ENCODE measurements at regions not wholly inside any gene's neighbourhood (a gene's known extent, or its start where the extent isn't known, plus 50 kb on each side); places are given as distances from the start of the nearest gene placed in this dataset.

DNA sequence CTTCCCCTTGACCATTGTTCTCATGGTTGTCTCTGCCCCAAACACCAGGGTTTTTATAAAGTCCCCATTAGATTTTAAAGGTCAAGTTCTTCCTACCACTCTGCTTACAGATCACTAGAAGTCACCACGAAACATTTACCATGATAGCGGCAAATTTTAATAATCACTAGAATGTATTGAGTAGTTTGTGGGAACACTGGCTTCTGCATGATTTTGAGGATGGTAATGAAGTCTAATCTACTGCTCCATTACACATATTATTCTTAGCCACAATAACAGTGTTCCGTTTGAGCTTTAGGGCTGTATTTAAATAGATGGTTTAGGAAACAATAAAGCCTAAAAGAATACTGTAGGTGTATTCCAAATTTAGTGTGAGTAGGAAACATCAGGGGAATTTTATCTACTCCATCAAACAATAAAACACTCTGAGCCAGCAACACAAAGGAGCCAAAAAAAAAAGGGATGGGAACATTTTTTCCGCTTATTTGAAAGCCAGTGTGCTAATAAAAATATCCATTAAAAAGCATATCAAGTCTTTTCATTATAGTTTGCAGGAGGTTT is 49.7 kb downstream of the KLF12 start:
- DNase-seq: no peak

GRCh38 chr13:74082741-74083160 is 51.5 kb downstream of the KLF12 start:
- DNase-seq: no peak

- DNase-seq: no peak
Observed at GRCh38 chr13:74080762-74081161, 53.4 kb downstream of the KLF12 start.

DNA sequence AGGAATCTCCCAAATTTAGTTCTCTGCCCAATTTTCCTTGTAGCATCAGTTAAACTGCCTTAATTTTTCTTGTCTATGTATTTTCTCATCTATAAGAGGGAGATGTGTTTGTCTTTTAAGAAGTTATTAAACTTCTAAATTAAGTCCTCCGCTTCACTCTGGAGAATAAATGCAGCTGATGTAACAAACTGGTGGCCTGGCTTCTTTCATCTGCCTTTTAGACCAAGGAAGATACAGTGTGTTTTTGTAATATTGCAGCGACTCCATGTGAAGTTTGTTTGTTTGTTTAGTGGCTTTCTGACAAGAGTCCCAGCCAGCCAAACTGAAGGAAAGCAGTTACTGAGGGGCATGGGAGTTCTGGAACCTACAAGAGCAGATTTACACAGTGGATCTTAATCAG is 56.4 kb downstream of the KLF12 start:
- no peak for DNase-seq

- DNase-seq: no peak
Observed at GRCh38 chr13:74077375-74077774, 56.8 kb downstream of the KLF12 start.

DNA sequence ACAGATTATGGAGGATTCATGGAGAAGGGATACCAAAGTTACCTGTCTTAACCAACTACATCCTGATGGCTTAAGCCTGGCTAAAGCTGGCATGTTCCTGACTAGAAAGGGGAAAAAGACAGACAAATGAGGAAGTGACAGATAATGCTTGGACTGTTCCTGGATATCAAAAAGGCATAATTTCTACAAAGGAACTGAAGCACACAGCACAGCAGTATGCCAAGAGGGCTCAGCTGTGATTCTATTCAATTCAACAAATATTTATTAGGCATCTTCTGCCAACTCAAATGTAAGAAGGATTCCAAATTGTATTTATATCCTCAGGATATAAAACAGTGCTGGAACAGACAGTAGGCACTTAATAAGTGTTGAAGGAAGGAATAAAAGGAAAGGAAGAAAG is 59.5 kb downstream of the KLF12 start:
- no peak for DNase-seq

GRCh38 chr13:74073274-74073673 is 60.9 kb downstream of the KLF12 start:
- no peak for DNase-seq

DNA sequence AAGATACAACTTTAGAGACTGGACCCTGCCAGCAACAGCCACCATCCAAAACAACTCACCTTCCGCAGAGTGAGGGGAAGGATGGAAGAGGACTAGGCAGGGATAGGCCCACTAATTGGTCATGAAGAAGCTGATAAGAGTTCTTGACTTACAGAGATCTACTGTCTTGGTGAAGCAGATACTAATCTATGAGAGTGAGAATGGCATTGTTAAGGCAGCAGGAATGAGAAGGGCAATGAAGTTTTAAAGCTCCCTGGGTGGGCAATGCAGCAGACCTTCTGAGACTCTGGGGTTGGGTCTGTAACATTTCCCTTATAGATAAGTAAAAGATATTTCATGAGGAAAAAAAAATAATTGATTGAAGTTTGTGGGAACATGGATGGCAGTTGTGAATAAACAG is 63.7 kb downstream of the KLF12 start:
- no peak for DNase-seq

DNA sequence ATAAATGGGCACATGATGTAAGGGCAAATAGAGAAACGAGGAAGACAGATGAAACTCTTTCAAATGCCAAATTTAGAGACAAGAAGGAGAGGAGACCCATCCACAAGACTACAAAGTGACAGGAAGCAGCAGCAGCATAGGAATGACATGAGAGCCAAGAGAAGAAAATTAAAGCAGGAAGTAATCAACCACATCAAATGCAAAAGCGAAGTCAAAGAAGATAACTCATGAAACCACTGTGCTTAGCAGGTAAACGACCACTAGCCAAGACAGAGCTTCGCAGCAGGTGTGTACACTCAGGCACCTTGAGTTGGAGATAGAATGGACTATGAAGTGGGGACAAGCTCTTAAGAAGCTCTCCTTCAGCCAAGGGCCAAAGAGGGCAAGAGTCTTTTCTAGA is 64.1 kb downstream of the KLF12 start:
- DNase-seq: peak in 1 of 2 experiments; percentile 25

DNA sequence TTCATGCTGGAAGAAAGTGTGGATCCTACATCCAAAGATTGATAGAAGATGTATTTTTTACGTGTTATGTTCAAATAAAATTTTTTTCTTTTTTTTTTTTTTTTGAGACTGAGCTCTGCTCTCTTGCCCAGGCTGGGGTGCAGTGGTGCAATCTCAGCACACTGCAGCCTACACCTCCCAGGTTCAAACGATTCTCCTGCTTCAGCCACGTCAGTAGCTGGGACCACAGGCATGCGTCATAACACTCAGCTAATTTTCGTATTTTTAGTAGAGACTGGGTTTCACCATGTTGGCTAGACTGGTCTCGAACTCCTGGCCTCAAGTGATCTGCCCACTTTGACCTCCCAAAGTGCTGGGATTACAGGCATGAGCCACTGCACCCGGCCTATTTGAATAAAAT is 65.7 kb downstream of the KLF12 start:
- DNase-seq: peak in 1 of 2 experiments; percentile 23

DNA sequence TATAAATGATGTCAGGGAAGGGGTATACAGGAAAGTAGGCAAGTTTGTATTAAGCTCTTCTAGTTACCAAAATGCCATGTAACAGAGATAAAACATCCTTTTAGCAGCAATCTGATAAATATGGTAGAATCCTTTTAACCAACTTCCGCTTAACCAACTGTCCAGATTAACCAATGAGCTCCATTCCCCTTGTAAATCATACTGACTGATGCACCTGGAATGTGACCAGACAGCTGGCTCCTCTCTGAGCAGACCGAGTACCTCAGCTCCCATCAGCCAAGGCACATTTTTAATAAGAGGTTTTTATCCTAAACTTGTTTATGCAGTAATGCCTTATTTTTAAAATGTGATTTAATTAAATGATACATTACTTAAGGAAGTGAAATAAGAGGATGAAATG is 66.4 kb downstream of the KLF12 start:
- no peak for DNase-seq

DNA sequence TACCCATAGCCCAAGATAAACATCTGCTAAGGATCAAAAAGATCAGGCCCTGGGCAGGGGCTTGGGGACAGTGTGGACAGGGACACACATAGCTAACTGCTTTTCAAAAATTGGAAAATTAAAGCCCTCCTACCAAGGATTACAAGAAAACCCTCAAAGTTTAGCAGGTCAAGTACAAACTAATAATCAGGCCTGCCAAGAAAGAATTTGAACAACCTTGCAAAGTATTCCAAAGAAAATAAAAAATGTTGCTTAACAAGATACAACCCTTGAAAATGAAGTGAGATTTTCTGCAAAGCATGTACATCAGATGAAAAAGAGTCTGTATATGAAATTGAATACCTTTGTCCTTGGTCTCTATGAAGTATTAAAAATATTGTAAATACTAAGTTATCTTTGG is 67.3 kb downstream of the KLF12 start:
- DNase-seq: no peak

- no peak for DNase-seq
Observed at GRCh38 chr13:74064805-74065312, 69.3 kb downstream of the KLF12 start.

- no peak for DNase-seq
Observed at GRCh38 chr13:74063533-74064100, 70.6 kb downstream of the KLF12 start.

DNA sequence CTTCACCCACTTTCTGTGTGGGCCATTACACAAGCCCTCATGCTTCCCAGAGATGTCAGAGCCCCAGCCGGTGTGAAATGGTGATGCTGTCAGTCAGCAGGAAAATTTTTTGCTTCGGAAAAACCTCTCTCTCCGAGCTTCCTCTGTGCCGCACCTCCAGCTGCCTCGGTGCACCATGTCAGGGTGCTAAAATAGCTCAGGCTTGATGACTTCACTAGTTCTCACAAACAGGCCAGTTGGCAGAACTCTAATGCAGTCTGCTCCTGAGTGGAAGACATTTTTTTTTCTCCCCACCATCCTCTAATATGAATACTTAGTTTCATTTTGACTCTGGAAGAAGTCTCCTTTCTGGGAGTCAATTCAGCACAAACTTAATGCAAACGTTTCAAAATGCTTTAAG is 71.3 kb downstream of the KLF12 start:
- DNase-seq: peak in 1 of 2 experiments; percentile 21

GRCh38 chr13:74061926-74062595 is 72.1 kb downstream of the KLF12 start:
- no peak for DNase-seq

DNA sequence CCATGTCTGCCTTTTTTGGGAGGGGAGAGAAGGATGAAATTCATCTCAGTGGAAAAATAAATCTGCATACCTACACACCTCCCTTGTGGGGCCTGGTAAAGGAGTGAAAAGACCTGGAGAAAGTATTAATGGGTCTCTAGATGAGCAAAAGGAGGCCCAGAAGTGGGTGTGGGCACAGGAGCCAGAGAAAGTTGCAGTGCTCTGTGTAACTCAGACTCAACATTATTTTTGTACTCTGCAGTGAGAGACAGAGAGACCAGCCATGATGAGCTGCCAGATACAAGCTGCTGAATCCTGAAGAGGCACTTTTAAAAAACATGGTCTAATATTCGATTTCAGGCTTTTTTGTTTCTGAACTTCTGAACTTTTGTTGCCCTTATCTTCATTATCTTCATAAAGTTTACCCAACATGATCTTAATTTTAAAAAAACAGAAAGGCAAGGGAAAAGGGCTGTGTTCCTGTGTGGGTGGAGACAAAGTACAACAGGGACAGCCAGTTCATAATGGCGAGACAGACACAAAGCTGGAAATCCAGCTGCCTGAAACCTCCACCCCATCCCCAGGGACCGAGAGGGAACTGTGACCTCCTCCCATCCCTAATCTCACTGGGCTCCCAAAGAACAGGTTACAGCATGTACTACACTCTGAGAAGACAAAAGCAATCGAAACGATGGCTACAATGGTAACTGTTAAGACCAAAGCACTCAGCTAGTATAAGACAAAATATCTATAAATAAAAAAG is 77.2 kb downstream of the KLF12 start:
- no peak for DNase-seq

DNA sequence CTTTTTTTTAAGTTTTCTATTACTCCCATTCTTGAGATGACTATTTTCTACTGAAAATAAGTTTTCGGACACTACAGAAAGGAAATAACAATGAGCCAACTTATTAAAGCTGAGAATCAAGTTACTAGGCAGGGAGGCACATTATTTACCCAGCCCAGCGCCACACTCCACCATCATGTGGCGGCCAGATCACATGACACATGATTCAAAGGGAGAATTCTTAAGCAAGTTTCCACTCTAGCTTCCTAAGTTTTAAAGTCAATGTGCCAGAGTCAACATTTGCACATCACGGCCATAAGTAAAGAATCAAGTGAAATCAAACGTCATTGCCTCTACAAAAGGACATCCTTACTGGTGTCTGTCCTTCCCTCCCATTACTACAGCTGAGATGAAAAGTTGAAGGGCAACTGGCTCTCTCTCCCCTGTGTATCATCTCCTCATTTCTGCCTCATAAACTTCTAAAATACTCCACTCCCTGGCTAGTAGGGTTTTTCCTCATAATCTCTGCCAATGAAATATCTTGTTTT is 81.7 kb downstream of the KLF12 start:
- DNase-seq: no peak

DNA sequence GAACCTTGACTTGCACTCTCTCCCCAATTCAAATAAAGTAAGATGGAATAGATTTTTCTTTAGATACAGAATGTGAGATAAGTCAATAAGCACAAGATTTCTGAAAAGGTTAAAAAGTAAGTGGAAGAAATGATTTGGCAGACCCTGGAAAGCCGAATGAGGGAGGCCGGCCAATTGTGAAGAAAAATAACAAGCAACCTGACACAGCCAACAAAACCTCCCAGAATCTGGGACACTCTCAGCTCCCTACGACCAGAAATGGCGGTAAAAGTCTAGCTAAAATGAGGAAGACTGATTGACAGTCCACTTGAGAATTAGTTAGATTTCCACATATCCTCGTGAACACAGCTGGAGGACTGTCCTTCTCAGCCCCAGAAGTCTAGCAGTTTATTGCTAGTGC is 85.4 kb downstream of the KLF12 start:
- DNase-seq: no peak

DNA sequence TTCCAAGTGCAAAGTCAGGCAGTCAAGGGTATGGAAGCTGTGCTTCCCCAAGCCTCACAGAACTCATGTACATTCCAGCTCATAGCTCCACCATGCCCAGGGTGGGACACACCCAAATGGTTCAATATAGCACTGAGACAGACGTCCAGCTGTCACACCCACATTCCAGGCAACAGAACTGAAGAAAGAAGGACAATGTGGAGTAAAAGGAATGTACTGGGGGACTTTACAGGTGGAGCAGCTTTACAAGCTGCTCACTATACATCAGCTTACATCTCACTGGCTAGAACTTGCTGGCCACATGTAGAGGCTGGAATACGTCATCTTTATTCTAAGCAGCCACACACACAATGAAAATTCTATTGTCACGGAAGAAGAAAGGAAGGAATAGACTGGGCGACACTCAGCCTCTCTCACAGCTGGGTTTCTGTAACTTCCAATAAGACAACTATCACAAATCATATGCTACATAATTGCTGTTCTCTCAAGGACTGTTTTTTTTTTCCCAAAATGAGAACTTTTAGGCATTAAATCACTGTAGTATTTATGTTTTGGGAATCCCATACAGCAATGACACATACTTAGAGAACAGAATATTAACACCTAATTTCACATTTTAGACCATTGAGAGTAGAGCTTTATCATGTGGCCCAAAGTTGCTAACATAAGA is 86.1 kb downstream of the KLF12 start:
- DNase-seq: no peak

DNA sequence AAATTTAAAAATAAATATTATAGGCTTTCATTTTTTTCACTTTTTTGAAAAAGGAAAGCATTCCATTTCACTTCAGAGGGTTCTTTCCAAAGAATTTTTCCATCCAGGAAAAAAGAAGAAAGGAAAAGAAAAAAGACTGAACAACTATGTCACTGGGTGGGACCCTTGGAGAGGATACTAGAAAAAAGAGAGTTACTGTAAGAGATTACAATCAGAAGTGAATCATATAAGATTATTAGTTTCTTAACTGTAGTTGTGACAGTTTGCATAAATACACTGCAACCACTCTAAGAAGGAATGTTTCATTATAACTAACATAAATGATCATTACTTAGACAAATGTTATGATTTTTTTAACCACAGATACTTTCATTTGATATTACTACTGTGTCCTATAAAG is 87.8 kb downstream of the KLF12 start:
- DNase-seq: no peak

- DNase-seq: no peak
Observed at GRCh38 chr13:74045583-74045982, 88.6 kb downstream of the KLF12 start.

- DNase-seq: no peak
Observed at GRCh38 chr13:74043237-74043636, 91.0 kb downstream of the KLF12 start.
